NCI-H146 (cell line): ENCODE measurements at regions not wholly inside any gene's neighbourhood (a gene's known extent, or its start where the extent isn't known, plus 50 kb on each side); places are given as distances from the start of the nearest gene placed in this dataset.

Source experiments
- DNase-seq: peaks from one replicate; lab custom pipeline; 2025; lab: John Stamatoyannopoulos, UW

GRCh38 chr1:239268007-239268406 is 118.4 kb upstream of the CHRM3 start:
- DNase-seq, result no peak

GRCh38 chr1:239263801-239264200 is 122.6 kb upstream of the CHRM3 start:
- no peak for DNase-seq

- DNase-seq, result no peak
These were observed 123.8 kb upstream of the CHRM3 start for GRCh38 chr1:239262538-239262937.

DNA sequence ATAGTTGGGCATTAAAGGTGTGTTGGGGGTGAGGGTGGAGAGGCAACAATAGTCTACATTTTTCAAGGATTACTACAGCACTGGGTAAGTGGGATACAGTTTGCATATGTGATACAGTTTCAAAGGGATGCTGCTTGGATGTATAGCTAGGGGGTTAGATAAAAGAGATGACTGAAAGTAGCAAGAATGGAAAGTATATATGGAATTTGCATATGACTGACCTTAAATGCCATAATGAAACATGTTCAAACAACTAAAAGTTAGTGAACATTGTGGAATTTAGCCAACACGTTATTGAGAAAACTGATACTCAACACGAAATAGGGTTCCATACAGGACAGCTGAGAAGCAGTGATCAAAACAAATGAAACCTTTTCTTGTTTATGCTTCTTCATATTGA is 124.8 kb upstream of the CHRM3 start:
- no peak for DNase-seq

DNA sequence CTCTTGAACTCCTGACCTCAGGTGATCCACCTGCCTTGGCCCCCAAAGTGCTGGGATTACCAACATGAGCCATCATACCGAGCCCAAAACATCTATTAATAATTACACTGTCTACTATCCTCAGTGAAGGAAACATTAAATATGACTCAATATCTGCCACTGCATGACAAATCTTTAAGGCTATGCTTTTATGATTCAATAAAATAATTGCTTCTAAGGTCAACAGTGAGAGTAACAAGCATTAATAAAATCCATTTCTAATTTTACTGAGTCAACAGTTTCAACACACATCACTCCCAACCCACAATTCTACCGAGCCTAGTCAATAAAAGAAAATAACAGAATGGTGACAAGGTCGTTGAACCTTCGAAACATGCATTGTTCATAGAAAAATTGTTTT is 125.5 kb upstream of the CHRM3 start:
- no peak for DNase-seq

DNA sequence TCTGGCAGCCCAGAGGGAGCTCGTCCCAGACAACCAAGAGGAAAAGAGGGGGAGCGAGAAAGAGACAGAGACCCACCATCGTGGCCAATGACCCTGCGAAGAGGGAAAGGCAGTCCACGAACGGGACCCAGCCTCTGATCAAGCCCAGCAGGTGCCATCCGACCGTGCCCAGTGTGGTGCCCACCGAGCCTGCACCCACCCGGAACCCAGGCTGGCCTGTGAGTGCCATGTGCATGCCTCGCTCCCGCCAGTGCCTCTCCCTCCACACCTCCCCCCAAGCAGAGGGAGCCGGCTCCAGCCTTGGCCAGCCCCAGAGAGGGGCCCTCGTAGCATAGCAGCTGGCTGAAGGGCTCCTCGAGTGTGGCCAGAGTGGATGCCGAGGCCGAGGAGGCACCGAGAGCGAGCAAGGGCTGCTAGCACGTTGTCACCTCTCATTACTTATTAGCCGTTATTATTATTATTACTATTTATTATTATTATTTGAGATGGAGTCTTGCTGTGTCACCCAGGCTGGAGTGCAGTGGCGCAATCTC is 130.7 kb upstream of the CHRM3 start:
- DNase-seq, result no peak

- DNase-seq, result no peak
These were observed 131.4 kb upstream of the CHRM3 start for GRCh38 chr1:239254999-239255398.

DNA sequence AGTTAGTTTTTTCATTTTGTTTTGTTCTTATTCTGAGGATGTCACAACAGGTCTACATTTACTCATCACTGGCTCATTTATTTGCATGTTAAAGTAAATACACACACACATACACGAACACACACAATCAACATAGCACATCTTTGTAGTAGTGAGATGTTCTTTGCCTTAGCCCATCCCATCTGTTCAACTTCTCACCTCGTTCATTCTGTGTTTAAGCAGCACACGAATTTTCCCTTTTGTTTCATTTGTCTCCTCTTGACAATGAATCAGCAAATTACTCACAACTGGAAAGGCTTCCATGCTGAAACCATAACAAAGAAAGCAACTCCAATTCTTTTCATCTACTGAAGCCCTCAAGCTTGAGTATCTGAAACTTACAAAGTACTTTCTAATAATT is 133.3 kb upstream of the CHRM3 start:
- no peak for DNase-seq

- DNase-seq, result no peak
These were observed 135.9 kb upstream of the CHRM3 start for GRCh38 chr1:239250353-239251035.

DNA sequence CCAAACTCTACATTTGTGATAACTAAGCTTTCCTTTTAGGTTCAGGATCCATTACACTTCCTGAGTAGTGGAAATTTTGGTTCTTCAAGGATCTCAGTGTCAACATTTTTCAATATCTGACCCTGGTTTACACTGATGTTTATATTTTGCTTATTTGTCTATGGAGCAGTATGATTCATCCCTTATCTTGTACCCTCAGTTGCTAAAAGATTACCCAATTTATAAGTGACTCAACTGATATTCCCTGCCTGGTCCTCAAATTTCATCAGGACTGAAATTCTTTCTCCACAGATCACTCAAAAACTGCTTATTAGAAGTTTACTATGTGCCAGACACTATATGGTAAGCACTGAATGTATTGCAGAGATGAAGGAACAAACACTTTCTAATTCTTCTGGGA is 139.1 kb upstream of the CHRM3 start:
- DNase-seq, result no peak

DNA sequence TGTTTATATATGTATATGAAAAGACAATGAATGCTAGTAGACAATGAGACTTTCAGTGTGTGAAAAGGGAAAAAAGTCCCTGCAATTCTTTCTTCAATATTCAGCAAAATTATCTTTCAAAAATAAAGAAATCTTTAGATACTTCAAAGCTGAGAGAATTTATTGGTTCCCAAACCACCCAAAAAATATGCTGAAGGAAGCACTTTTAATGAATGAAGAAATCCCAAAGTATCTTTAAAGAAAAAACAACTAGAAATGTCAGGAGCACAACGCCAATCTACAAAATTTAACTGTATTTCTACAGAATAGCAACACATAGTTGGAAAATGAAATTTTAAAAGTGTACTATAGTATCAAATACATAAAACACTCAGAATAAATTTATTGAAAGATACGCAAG is 142.3 kb upstream of the CHRM3 start:
- DNase-seq, result no peak

DNA sequence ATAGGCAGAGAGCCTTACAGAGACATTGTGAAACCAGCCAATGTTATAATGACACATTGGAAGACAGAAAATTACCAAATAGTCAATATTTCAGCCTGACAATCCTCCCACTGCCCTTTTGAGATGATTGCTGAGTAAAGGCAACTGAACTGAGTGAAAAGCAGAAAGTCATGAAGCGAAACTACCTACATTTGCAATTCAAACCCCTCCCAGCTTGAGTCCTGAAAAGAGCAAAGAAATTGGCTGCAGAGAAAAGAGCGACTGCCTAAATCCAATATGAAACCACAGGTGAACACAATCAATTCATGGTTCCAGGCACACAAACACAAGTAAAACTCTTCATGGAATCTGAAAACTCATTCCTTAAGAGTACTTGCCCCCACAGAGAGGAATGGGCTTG is 143.4 kb upstream of the CHRM3 start:
- no peak for DNase-seq

DNA sequence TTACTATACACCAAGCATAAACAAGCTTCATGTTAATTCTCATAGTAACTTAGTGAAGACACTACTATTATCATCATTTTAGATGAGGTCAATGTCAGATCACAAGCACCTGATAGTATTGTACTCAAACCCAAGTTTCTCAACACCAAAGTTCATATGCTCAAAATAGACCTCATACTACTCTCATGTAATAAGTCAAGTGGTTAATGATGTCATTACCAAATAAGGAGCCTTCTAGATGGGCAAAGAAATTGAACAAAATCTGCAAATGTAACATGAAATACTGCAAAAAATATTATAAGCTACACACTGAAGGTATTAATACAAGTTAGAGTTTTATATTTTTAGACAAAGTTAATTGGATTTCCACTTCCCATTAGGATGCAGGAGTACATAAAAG is 144.0 kb upstream of the CHRM3 start:
- no peak for DNase-seq

- no peak for DNase-seq
These were observed 145.6 kb upstream of the CHRM3 start for GRCh38 chr1:239240736-239241135.

GRCh38 chr1:239239529-239239928 is 146.8 kb upstream of the CHRM3 start:
- DNase-seq, result no peak

GRCh38 chr1:239237912-239238311 is 148.5 kb upstream of the CHRM3 start:
- DNase-seq, result no peak

- DNase-seq, result no peak
These were observed 152.7 kb upstream of the CHRM3 start for GRCh38 chr1:239233626-239234025.

GRCh38 chr1:239232921-239233320 is 153.4 kb upstream of the CHRM3 start:
- DNase-seq, result no peak

- no peak for DNase-seq
These were observed 157.9 kb upstream of the CHRM3 start for GRCh38 chr1:239228451-239228850.

- DNase-seq, result no peak
These were observed 161.0 kb upstream of the CHRM3 start for GRCh38 chr1:239225396-239225795.

GRCh38 chr1:239224100-239224499 is 162.3 kb upstream of the CHRM3 start:
- DNase-seq, result no peak

GRCh38 chr1:239222999-239223398 is 163.4 kb upstream of the CHRM3 start:
- no peak for DNase-seq

GRCh38 chr1:239221656-239222055 is 164.7 kb upstream of the CHRM3 start:
- DNase-seq, result no peak

DNA sequence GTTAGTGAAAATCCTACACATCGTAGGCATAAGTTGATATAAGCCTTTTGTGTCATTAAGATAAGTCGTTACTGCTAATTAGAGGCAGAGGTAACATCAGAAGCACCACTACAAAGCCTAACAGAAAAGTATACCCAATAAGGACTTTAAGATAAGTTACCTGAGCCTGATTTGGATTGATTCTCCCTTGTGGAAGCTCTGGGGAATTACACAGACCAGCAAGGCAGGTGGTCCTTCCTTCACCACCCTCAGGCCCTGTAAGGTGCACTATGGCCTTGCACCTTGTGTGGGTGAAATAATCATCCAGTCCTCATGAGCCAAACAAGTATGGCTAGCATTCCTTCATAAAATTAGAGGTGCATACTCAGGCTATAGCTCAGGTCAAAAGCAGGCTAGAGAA is 166.7 kb upstream of the CHRM3 start:
- DNase-seq, result no peak
